HEK293 (cell line): ENCODE measurements at regions not wholly inside any gene's neighbourhood (a gene's known extent, or its start where the extent isn't known, plus 50 kb on each side); places are given as distances from the start of the nearest gene placed in this dataset.

ENCODE experiments used
- CTCF ChIA-PET: fragments of 350-600 bp; formaldehyde crosslinking; extraction: SDS; loops from one replicate; lab custom pipeline; 2021; ENCODE audit warnings: antibody characterized with exemption; lab: Yijun Ruan, JAX
- POLR2A ChIA-PET: fragments of 300-600 bp; formaldehyde crosslinking; extraction: SDS; loops from one replicate; lab custom pipeline; 2020; ENCODE audit warnings: antibody characterized with exemption, inconsistent platforms; lab: Yijun Ruan, JAX
- H3K27ac ChIP-seq: fragments of 200-500 bp; sonication (Bioruptor generic); 2 replicates; pipeline ENCODE4 v1.5.1; 2014; ENCODE audit warnings: low read depth, low read length, control low read depth, inconsistent platforms; ENCODE audit errors: extremely low read depth
- H3K36me3 ChIP-seq, 2 experiments: fragments of 200-500 bp in 1 of 2; sonication (Bioruptor generic) in 1 of 2; 1 replicate in 1 of 2; 2 replicates in 1 of 2; pipeline ENCODE4 v1.5.1; 2014 to 2017; ENCODE audit warnings: inconsistent platforms in 2 of 2, low read length in 2 of 2; ENCODE audit not compliant: control insufficient read depth in 2 of 2, insufficient read depth in 1 of 2
- H3K4me1 ChIP-seq: fragments of 200-500 bp; sonication (Bioruptor generic); 2 replicates; pipeline ENCODE4 v1.5.1; 2014; ENCODE audit warnings: mild to moderate bottlenecking, low read length, inconsistent platforms; ENCODE audit not compliant: control insufficient read depth, insufficient read depth
- H3K4me3 ChIP-seq: 2 replicates; pipeline ENCODE4 v1.5.1; 2011; ENCODE audit warnings: low read depth, mild to moderate bottlenecking, control low read depth, low read length, moderate library complexity
- H3K9me3 ChIP-seq: fragments of 200-500 bp; sonication (Bioruptor generic); 2 replicates; pipeline ENCODE4 v1.5.1; 2014; ENCODE audit warnings: low read depth, low read length, inconsistent platforms; ENCODE audit not compliant: control insufficient read depth, insufficient read depth
- CTCF ChIP-seq: fragments of 450-650 bp; formaldehyde crosslinking; IDR thresholded peaks from 2 replicates; pipeline ENCODE4 v1.5.1; 2016; ENCODE audit warnings: missing biosample characterization, missing genetic modification characterization
- EGR2 ChIP-seq: fragments of 450-650 bp; formaldehyde crosslinking; IDR thresholded peaks from 2 replicates; pipeline ENCODE4 v1.5.1; 2016; ENCODE audit warnings: low read depth, missing biosample characterization, missing genetic modification characterization
- ZBTB21 ChIP-seq: fragments of 450-650 bp; formaldehyde crosslinking; IDR thresholded peaks from 2 replicates; pipeline ENCODE4 v1.5.1; 2017; ENCODE audit warnings: missing biosample characterization, missing genetic modification characterization
- ZBTB49 ChIP-seq: fragments of 450-650 bp; formaldehyde crosslinking; IDR thresholded peaks from 2 replicates; pipeline ENCODE4 v1.5.1; 2016; ENCODE audit warnings: missing biosample characterization, missing genetic modification characterization, low read depth
- ZFP3 ChIP-seq: fragments of 450-650 bp; formaldehyde crosslinking; IDR thresholded peaks from 2 replicates; pipeline ENCODE4 v1.5.1; 2016; ENCODE audit warnings: low read depth, missing biosample characterization, missing genetic modification characterization
- ZIC2 ChIP-seq: fragments of 450-650 bp; formaldehyde crosslinking; IDR thresholded peaks from 2 replicates; pipeline ENCODE4 v1.5.1; 2016; ENCODE audit warnings: missing biosample characterization, missing genetic modification characterization
- ZNF148 ChIP-seq: fragments of 450-650 bp; formaldehyde crosslinking; IDR thresholded peaks from 2 replicates; pipeline ENCODE4 v1.5.0; 2017; ENCODE audit warnings: missing biosample characterization, missing genetic modification characterization, borderline replicate concordance
- ZNF211 ChIP-seq: fragments of 450-650 bp; formaldehyde crosslinking; IDR thresholded peaks from 2 replicates; pipeline ENCODE4 v1.5.1; 2016; ENCODE audit warnings: low read depth, missing biosample characterization, missing genetic modification characterization
- ZNF266 ChIP-seq: fragments of 450-650 bp; formaldehyde crosslinking; IDR thresholded peaks from 2 replicates; pipeline ENCODE4 v1.5.1; 2016; ENCODE audit warnings: missing biosample characterization, missing genetic modification characterization, low read depth
- ZNF624 ChIP-seq: fragments of 450-650 bp; formaldehyde crosslinking; IDR thresholded peaks from 2 replicates; pipeline ENCODE4 v1.5.1; 2017; ENCODE audit warnings: missing biosample characterization, missing genetic modification characterization
- ZNF670 ChIP-seq: fragments of 450-650 bp; formaldehyde crosslinking; IDR thresholded peaks from 2 replicates; pipeline ENCODE4 v1.5.1; 2016; ENCODE audit warnings: missing biosample characterization, missing genetic modification characterization, low read depth
- ZNF785 ChIP-seq: fragments of 450-650 bp; formaldehyde crosslinking; IDR thresholded peaks from 2 replicates; pipeline ENCODE4 v1.5.1; 2016; ENCODE audit warnings: missing biosample characterization, missing genetic modification characterization
- ZSCAN4 ChIP-seq: fragments of 450-650 bp; formaldehyde crosslinking; IDR thresholded peaks from 2 replicates; pipeline ENCODE4 v1.5.1; 2017; ENCODE audit warnings: missing biosample characterization, missing genetic modification characterization

- TF ChIP-seq ZNF148 (tag by site-specific recombination) = no peak
- no peak for TF ChIP-seq ZIC2 (tag by site-specific recombination)
Measured at GRCh38 chr11:23138761-23139160, 278.5 kb upstream of the CCDC179 start (continued).

GRCh38 chr11:23143022-23143421 lies 282.7 kb upstream of the CCDC179 start:
- no peak for TF ChIP-seq ZSCAN4 (tag by site-specific recombination)
- TF ChIP-seq ZFP3 (tag by site-specific recombination) = no peak
- TF ChIP-seq EGR2 (tag by site-specific recombination) = no peak
- no peak for TF ChIP-seq ZBTB21 (tag by site-specific recombination)
- no peaks in the 10 kb centered on the region for H3K9me3 ChIP-seq
- no peak overlapping the region for H3K27ac ChIP-seq
- H3K4me3 ChIP-seq = no peak overlapping the region
- no peaks in the 10 kb centered on the region for H3K36me3 ChIP-seq
- POLR2A ChIA-PET = no interaction called here
- CTCF ChIA-PET = no interaction called here
- H3K4me1 ChIP-seq = no peaks in the 10 kb centered on the region

- H3K4me3 ChIP-seq = no peak overlapping the region
- TF ChIP-seq ZBTB49 (tag by site-specific recombination) (no peak), ZNF211 (tag by site-specific recombination) (no peak), ZNF670 (tag by site-specific recombination) (no peak), ZNF785 (no peak), CTCF (tag by site-specific recombination) (no peak), ZNF624 (tag by site-specific recombination) (no peak), ZNF266 (tag by site-specific recombination) (no peak)
- TF ChIP-seq, all 188 proteins: peak for 0
- Histone ChIP-seq H3K4me1 (no peaks in the 10 kb centered on the region), H3K36me3 (no peaks in the 10 kb centered on the region), H3K9me3 (no peaks in the 10 kb centered on the region), H3K27ac (no peak overlapping the region)
- ChIA-PET POLR2A (no interaction called here), CTCF (no interaction called here)
Measured at GRCh38 chr11:23151819-23152218, 291.5 kb upstream of the CCDC179 start.
